ENCODE measurements at regions not wholly inside any gene's neighbourhood (a gene's known extent, or its start where the extent isn't known, plus 50 kb on each side); places are given as distances from the start of the nearest gene placed in this dataset.

GRCh38 chr6:144344646-144345045 is 59.5 kb downstream of the UTRN start:
- peak overlapping the region; percentile 12 for H3K4me3 ChIP-seq
- H3K4me1 ChIP-seq = peaks cover 82% of the 10 kb centered on the region
- no peak for DNase-seq (ENCODE audit: low spot score in 2 of 2)
- peak overlapping the region; percentile 51 for H3K27ac ChIP-seq
- WGBS = 44% methylated on average over 5 of the region's 5 CpGs
- H3K9me3 ChIP-seq = no peaks in the 10 kb centered on the region
- no peaks in the 10 kb centered on the region for H3K27me3 ChIP-seq
- no peaks in the 10 kb centered on the region for H3K36me3 ChIP-seq
- TF ChIP-seq EP300 (IDR thresholded peaks at IDR 0.05) = no peak
- no peak for TF ChIP-seq CTCF (IDR thresholded peaks at IDR 0.05)
- TF ChIP-seq POLR2A (IDR thresholded peaks at IDR 0.05) = no peak
- TF ChIP-seq POLR2AphosphoS5 (IDR thresholded peaks at IDR 0.05) = no peak

- H3K27ac ChIP-seq = no peak overlapping the region
- 94% methylated on average over 4 of the region's 4 CpGs for WGBS
Observed at GRCh38 chr6:144345451-144345850, 60.3 kb downstream of the UTRN start.

GRCh38 chr6:144346719-144347447 is 61.7 kb downstream of the UTRN start:
- Histone ChIP-seq H3K9me3 (no peaks in the 10 kb centered on the region), H3K4me1 (peaks cover 82% of the 10 kb centered on the region), H3K27ac (no peak overlapping the region), H3K4me3 (no peak overlapping the region), H3K27me3 (no peaks in the 10 kb centered on the region), H3K36me3 (no peaks in the 10 kb centered on the region)
- DNase-seq (ENCODE audit: low spot score in 2 of 2) = no peak
- no peak for TF ChIP-seq EP300 (IDR thresholded peaks at IDR 0.05)
- TF ChIP-seq POLR2AphosphoS5 (IDR thresholded peaks at IDR 0.05) = no peak
- no peak for TF ChIP-seq POLR2A (IDR thresholded peaks at IDR 0.05)
- TF ChIP-seq CTCF (IDR thresholded peaks at IDR 0.05) = no peak
- 73% methylated on average over 11 of the region's 11 CpGs for WGBS

More at GRCh38 chr6:144345451-144345850, 60.3 kb downstream of the UTRN start:
- Histone ChIP-seq H3K27me3 (no peaks in the 10 kb centered on the region), H3K4me3 (no peak overlapping the region), H3K4me1 (peaks cover 82% of the 10 kb centered on the region), H3K9me3 (no peaks in the 10 kb centered on the region), H3K36me3 (no peaks in the 10 kb centered on the region)
- DNase-seq (ENCODE audit: low spot score in 2 of 2) = no peak
- TF ChIP-seq POLR2AphosphoS5 (IDR thresholded peaks at IDR 0.05) = no peak

- TF ChIP-seq EP300 (IDR thresholded peaks at IDR 0.05) = no peak
- TF ChIP-seq CTCF (IDR thresholded peaks at IDR 0.05) = no peak
- TF ChIP-seq POLR2AphosphoS5 (IDR thresholded peaks at IDR 0.05) = no peak
- no peak for TF ChIP-seq POLR2A (IDR thresholded peaks at IDR 0.05)
- peaks cover 82% of the 10 kb centered on the region for H3K4me1 ChIP-seq
- no peaks in the 10 kb centered on the region for H3K9me3 ChIP-seq
- no peak for DNase-seq (ENCODE audit: low spot score in 2 of 2)
- no peak overlapping the region for H3K27ac ChIP-seq
- H3K36me3 ChIP-seq = no peaks in the 10 kb centered on the region
- H3K27me3 ChIP-seq = no peaks in the 10 kb centered on the region
- no peak overlapping the region for H3K4me3 ChIP-seq
Observed at GRCh38 chr6:144347448-144347759, 62.3 kb downstream of the UTRN start.

- WGBS = 90% methylated on average over 5 of the region's 5 CpGs
- H3K4me1 ChIP-seq = peaks cover 82% of the 10 kb centered on the region
- no peak overlapping the region for H3K27ac ChIP-seq
Observed at GRCh38 chr6:144347933-144348332, 62.8 kb downstream of the UTRN start.

More at GRCh38 chr6:144347933-144348332, 62.8 kb downstream of the UTRN start:
- H3K9me3 ChIP-seq = no peaks in the 10 kb centered on the region
- no peak overlapping the region for H3K4me3 ChIP-seq
- H3K36me3 ChIP-seq = no peaks in the 10 kb centered on the region
- TF ChIP-seq CTCF (IDR thresholded peaks at IDR 0.05) (no peak), EP300 (IDR thresholded peaks at IDR 0.05) (no peak), POLR2A (IDR thresholded peaks at IDR 0.05) (no peak), POLR2AphosphoS5 (IDR thresholded peaks at IDR 0.05) (no peak)
- no peak for DNase-seq (ENCODE audit: low spot score in 2 of 2)
- no peaks in the 10 kb centered on the region for H3K27me3 ChIP-seq

All from suprapubic skin (tissue), 4 donors.